ENCODE measurements at regions not wholly inside any gene's neighbourhood (a gene's known extent, or its start where the extent isn't known, plus 50 kb on each side); places are given as distances from the start of the nearest gene placed in this dataset.

DNA sequence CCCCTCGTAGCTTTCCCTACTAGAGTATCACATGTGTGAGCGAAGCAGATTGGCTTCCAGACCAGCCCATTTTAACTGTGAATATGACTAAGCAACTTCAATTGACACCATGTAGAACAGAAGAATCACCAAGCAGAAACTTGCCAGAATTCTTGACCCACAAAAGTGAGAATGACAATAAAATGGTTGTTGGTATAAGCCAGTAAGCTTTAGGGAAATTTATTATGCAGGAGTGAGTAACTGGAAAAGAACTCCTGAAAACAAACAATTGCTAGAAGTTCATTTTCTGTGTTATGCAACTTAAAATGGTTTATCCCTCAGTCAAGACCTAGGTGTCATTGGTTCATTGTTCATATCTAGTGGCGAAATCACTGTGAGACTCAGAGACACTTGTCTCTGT is 303.1 kb downstream of the DMRT2 start:
- no peak for TF ChIP-seq EZH2 (IDR thresholded peaks at IDR 0.05)
- TF ChIP-seq POLR2AphosphoS5 (IDR thresholded peaks at IDR 0.05; ENCODE audit: borderline replicate concordance, low read depth, low read length) = no peak
